ENCODE measurements at regions not wholly inside any gene's neighbourhood (a gene's known extent, or its start where the extent isn't known, plus 50 kb on each side); places are given as distances from the start of the nearest gene placed in this dataset.
"Not testable (repeated sequence)": the region's sequence is repeated elsewhere in the genome, so short reads cannot be mapped to it uniquely, and the experiment has no call there.

DNA sequence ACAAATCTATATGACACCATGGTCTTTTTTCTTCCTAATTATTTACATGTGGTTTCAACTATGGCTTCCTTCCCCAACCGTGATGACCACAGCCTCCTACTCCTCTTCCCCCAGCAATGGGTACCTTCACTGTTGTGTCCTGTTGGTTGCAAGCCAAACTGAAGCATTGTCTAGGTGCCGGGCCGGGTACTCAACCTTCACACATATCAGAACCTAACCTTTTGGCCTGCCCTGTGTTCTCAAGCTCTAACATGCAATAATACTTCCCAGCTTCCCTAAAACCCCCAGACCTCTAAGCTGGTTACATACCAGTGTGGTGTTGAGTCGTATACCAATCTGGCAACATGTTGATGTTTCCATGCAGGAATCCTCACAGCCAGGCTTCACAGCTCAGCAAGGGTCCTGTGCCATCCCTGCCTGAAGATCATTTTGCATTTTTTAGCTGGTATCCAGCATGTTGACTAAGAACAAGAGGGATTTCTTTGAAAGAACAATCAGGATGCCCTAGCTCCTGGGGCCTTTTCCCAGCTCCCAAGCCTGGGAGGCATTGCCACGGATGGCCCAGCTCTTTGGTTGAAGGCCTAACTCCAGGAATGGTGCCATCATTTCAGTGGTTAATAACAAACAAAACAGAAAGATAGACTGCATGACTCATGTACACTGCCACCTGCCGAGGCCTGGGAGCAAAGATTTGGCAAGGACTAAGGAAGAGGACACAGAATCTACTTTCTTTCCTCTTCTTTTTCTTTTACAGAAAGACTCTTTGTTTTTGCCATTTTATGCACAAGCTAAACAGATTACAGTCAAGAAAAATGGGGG, 373.7 kb upstream of the SALL1 start:
- DNase-seq, result no peak

DNA sequence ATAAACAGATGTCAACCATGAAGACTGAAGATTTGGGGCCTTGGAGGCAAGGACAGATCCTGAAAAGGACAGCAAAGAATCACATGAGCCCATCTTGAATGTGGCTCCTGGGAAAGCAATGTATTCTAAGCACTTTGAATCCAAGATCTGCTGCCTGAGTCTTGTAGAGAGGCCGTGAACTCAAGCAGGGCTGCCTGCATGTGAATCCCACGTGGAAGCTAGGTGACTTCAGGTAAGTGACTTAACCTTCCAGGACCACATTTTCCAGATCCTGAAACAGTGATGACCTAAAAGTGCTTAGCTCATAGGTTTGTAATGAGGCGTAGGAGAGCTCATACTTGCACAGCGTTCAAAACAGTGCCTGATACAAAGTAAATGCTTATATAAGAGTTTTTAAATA, 373.0 kb upstream of the SALL1 start:
- no peak for DNase-seq

DNA sequence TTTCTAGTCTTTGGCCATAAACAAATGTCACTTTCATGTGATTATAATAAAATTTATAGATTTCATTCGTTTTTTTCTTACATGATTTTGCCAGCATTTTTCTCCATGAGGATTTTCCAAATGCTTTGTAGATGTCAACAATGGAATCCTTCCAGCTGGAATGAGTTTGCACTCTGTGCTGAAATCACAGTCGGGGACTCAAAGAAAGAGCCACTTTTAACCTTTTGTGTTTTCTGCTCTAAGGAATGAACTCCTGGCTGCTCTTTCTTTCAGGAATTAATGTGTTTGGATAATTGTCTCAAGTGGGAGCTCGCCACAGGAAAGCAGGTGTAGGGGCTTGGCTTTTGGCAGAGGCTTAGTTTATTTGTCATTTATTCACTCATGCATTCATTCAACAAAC, 372.3 kb upstream of the SALL1 start:
- DNase-seq, result no peak

DNA sequence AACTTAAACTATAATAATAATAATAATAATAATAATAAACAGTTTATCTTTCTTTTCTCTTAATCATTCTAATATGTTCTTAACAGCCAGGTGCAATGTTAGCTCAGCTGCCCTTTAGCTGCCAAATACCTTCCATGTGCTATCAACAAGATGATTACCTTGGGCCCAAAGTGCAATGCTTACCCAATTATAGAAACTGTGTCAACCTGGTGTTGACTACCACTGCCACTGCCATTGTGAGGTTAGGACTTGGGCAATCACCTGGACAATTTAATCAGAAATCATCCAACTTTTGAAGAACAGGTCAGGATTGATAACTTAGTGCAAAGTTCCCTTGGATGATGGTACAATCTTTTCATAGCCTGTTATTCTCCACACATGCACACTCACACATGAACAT, 371.8 kb upstream of the SALL1 start:
- no peak for DNase-seq

DNA sequence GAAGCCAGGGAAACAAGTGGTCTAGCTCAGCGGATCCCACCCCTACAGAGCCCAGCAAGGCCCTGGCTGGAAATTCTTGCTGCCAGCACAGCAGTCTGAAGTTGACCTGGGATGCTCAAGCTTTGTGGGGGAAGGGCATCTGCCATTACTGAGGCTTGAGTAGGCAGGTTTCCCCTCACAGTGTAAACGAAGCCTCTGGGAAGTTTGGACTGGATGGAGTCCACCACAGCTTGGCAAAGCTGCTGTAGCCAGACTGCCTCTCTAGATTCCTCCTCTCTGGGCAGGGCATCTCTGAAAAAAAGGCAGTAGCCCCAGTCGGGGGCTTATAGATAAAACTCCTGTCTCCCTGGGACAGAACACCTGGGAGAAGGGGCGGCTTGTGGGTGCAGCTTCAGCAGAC, 365.9 kb upstream of the SALL1 start:
- DNase-seq, result not testable (repeated sequence)

DNA sequence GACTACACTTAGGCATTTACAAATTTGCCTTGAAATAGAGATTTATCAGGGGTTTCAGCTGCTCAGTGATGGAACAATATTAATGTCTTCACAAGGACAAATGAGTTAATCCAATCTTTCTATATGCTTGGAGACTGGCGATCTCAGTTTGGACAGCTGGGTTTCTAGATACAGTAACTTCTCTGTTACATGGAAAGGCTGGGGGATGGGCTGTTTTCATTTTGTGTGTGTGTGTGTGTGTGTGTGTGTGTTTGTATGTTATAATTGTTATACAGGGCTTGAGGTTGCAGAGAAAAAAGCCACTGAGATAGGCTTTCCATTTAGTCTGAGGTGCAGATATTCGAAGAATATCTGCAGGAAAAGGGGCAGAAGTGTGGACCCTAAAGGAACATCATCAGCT, 359.3 kb upstream of the SALL1 start:
- DNase-seq, result no peak

DNA sequence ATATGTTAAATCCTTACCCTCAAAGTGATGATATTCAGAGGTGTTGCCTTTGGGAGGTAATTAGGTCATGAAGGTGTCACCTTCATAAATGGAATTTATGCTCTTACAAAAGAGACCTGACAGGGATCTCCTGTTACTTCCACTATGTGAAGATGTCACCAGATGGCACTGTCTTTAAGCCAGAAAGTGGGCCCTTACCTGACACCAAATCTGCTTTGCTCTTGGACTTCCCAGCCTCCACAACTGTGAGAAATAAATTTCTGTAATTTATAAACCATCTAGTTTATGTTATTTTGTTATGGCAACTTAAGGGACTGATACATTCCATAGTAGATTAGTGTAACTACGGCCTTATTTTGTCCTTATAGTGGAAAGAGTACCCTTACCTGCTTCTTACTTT, 358.3 kb upstream of the SALL1 start:
- no peak for DNase-seq

DNA sequence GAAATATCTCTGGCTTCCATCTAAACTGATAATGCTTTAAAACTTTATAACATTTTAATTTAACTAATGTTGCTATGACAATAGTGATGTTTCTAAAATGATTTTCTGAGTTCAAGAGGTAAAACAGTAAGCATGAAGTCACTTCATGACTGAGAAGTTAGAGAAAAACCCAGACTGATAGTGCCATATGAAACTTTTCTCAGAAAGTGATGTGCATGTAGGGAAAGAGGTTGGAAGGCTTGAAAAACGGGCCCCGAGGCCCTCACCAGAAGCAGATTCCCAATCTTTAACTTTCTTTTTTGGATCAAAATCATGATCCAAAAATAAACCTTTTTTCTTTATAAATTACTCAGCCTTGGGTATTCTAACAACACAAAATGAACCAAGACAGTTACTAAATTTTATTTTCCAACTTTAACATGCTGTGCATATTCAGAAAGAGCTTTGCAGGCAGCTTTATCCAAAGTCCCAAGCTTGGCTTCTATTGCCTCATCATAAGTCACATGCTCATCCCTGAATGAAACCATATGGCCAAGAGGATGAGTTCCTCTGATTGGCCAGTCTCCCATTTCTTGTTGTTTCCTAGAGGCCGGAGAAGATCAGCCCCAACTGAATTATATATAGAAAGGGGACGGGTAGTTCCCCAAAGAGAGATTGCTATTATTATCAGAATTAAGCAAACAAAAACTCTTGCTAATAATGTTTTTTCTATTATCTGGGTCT, 357.6 kb upstream of the SALL1 start:
- DNase-seq, result no peak

DNA sequence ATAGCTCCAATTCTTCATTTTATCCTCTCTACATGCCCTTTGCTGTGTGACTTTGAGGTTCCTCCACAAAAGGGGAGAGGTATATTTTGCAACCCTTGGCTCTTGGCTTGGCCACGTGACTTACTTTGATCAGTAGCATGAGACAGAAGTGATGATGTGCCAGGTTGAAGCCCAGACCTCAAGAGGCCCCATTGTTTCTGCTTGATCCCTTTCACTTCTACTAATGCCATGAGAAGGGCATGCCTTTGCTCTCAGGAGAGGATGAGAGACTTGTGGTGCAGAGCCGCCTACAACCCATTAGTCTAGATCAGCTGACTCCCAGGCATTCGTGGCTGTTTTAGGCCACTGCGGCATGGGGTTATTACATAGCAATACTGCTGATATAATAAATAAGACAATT, 356.2 kb upstream of the SALL1 start:
- no peak for DNase-seq

DNA sequence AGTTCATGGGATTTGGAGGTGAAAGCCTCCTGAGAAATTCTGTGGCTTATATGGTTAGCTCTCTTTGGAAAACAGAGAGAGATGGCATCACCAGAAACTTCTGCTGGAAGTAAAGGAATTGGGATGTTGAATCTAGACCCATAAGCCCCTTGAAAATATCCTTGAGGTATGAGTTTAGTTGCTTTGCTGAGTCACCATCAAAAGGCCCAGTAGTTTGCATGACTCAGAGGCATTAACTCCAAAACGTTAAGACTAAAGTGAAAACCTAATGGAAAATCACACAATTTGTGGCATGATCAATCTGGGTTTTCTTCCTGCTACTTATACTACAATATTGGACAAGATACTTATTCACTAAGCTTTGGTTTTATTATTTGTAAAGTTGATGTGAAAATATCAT, 349.2 kb upstream of the SALL1 start:
- no peak for DNase-seq

DNA sequence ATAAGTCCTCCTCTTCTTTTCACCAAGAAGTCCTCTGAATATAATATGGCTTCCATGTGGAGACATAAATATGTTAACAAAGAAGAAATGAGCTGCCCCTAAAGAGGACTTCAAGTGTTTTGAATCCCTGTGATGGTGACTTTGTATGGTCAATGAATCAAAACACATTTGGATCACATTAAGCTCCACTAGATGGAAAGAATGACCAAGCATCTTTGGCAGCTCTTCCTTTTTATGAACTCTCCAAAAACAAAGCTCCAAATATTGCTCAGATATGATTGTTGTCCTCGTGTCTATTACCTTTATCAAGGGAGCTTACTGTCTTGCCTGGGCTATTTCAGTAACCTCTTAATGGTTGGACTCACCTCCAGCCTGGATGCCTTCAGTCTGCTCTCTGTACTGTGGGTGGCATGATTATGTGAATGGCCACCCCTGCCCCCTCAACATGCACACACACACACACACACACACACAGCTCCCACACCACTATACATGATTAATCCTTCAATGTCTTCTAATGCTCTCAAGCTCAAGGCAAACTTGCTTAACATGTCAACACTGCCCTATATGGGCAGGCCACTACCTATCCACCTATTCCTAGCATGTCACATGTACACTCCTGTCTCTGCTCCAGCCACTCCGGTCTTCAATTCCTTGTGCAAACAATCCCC, 346.6 kb upstream of the SALL1 start:
- DNase-seq, result no peak

DNA sequence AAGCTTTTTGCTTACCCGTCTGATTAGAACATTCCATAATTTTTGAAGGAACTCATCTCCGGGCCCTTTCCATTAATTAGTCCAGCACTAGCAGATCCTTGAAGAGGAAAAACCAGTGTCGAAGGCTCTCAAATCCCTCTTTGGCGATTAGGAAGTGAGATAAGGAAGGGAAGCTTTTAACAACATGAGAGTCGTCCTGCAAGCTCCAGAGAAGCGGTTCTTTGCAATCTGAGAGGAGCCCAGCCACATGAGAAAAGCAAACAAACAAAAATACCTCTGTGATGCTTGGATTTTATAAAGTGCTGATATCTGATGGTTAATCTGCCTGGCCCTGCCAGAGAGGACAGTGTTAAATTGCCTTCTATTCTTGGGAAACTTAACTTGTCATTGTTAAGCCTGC, 339.8 kb upstream of the SALL1 start:
- DNase-seq, result no peak

DNA sequence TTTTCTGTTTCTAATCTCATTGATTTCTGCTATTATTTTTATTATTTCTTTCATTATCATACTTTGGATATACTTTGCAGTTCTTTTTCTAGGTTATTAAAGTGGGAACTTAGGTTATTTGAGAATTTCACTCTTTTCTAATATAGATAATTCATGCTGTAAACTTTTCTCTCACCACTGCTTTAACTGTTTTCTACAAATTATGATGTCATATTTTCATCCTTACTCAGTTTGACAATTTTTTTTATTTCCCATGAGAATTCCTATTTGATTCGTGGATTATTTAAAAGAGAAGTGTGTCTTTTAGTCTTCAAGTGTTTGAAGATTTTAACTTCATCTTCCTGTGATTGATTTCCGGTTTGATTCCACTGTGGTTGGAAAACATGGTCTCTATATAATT, 336.8 kb upstream of the SALL1 start:
- no peak for DNase-seq

DNA sequence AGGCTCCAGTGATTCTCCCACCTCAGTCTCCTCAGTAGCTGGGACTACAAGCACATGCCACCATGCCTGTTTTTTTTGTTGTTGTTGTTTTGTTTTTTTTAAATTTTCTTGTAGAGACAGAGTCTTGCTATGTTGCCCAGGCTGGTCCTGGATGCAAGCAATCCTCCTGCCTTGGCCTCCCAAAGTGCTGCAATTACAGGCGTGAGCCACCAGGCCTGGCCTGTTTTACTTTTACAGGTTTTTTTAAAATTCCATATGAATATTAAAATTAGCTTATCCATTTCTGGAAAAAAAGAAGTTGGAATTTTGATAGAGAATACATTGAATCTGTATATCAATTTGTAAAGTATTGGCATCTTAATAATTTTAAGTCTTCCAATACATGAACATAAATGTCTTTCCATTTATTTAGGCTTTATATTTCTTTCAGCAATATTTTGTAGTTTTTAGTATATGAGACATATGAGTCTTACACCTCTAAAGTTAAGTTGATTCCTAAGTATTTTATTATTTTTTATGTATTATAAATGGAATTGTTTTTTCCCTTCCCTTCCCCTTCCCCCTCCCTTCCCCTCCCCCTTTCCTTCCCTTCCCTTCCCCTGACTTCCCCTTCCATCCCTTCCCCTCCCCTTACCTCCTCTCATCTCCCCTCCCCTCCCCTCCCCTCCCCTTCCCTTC, 323.5 kb upstream of the SALL1 start:
- DNase-seq, result no peak

DNA sequence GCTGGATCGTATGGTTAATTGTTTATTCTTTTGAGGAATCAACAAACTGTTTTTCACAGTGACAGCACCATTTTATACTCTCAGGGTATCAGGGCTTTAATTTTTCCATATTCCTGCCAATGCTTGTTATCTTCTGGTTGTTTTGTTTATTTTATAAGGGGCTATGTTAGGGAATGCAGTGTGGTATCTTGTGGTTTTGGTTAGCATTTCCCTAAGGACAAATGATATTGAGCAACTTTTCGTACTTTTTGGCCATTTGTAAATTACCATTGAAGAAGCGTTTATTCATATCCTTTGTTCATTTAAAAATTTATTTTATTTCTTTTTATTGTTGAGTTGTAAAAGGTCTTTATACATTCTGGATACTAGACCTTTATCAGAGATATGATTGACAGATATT, 322.0 kb upstream of the SALL1 start:
- DNase-seq, result no peak

DNA sequence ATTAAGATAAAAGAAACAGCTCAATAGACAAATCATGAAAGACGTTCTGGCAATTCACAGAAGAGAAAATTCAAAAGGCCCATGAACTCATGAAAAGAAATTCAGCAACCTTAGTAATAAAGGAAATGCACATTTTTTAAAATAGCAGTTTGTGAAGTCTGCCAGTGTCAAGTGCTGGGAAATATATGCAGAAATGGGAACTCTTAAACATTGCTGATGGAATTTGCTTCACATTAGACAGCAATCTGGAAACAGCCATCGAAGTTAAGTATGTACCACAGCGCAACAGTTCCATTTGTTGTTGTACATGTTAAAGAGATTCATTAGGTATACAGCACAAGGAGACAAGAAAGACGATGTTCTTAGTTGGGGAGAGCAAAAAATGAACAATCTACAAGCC, 319.4 kb upstream of the SALL1 start:
- DNase-seq, result no peak

DNA sequence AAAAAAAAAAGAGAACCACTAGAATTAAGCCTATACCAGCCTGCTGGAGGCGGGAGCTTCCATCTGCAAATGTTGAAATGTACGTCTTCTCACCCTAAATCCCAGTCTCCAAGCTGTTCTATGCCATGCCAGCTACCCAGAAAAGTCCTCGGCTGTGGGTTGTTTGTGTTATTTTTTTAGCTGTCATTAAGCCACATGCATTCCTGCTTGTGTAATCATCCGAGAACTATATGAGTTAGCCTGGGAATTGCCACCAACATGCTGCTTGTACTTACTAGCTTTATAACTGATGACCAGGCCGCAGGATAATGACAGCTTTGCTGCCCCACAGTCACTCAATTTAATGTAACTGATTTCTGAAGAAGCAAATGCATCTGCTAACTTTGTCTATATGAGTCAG, 313.9 kb upstream of the SALL1 start:
- no peak for DNase-seq

DNA sequence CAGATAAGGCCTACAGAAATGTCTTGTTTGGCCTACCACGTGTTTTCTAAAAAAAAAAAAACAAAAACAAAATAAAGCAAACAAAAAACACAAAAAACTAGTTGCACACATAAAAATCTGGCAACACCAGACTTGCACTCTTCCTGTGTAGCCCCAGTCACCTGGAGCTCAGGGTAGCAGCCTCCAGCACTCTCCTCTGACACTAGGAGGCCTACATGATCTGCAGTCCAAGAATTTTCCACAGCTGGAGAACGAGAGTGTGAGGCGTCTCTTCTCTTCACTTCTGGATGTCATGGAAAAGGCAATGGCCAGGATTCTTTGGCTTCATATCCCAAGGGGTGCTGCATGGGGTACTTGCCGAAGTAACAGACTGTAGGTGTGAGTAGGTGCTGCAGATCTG, 310.2 kb upstream of the SALL1 start:
- no peak for DNase-seq

DNA sequence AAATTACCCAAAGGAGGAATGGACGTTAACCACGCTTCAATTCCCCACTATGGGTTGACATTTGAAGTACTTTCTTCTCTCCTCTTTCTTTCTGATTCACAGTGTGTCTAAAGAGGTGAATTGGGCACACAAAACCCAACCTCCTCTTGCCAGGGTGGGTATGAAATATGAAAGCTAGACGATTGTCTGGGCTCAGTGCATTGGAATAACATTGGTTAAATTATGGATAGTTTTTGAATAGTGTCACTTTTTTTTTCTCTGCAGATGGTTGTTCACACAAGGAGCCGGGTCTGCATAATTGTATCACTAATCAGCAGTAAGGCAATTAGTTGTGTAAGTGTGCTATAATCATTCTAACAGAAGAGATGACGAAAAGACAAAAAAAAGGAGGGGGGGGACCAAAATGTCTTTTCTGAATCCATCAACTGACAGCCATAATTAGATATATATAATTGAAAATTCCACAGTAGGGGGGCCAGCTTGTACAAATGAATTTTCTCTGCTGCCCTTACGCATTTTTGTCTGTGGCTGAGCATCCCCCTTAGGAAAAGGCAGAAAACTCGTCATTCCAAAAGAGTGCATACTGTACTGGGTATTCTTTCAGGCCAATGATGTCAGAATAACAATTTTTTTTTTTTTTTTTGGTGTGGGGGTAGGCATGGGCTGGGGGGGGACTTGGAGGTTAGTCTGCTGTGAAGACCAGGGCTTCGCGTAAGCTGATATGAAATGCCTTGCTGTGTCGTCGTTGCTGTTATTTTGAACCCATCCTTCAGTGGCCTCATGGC, 307.5 kb upstream of the SALL1 start:
- DNase-seq, result no peak

DNA sequence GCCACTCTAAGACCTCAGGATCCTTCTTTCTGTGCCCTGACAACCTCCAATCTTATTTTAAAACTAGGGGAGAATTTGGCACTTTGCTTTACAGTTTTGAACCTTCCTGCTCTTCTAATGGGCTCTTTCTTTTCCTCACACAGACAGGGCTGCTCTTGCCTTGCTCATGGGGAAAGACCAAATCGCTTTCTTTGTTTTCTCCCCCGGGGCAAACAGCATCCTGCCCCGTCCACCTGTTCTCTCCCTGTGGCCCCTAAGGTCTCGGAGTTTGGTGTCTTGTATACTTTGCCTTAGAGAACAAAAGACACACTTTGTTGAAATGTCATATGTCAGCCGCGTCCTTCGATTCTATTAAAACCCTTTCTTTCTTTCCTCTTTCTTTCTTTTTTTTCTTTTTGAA, 306.7 kb upstream of the SALL1 start:
- DNase-seq, result no peak

DNA sequence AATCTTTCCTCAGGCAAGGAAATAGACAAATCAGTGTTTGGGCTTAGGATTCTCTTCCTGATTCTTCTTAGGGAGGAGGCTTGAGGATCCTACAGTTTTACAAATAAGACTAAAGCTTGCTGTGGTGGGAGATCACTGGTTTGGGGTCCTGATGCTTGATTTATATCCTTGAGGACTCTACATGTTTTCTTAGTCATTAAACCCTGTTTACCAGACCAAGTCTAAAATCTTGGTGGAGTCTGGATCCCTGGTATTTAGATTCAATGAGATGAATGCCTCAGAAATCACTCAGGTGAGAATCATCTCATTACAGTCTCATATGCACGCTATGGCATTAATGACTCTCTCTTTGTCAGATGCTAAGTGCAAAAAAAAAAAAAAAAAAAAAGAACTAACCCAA, 304.3 kb upstream of the SALL1 start:
- DNase-seq, result no peak

DNA sequence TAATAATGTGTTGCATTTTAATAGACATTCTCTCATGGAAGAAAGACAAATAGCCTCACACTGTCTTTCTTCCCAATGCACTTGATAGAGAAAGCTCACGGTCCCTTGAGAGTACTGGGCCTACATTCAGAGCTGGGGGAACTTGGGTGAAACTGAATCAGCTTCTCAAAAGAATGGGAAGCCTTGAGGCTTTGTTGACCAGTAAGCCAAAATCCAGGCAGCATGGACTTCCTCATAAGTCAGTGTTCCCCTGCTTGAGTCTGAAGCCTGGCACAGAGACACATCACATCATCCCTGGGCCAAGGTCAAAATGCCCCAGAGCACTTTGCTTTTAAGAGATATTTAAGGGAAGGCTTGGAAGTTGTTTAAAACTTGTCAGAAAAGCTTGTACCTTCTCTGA, 302.2 kb upstream of the SALL1 start:
- DNase-seq, result no peak

DNA sequence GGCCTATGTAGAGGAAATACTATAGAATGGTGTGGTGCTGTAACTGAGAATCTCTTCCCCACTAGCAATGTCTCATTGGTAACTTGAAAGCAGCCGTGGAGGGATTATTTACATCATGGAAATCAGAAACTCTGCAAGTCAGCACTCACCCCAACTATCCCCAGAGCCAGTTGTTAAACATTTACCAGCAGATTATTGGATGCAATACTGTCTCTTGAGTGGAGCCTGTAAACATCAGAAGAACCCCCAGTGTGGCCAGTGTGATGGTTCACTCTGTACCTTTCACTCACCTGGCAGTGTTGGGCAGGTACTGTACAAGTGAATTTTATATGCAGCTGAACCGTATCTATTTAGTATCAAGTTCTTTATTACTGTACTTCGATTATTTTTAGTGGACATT, 299.8 kb upstream of the SALL1 start:
- no peak for DNase-seq
